Right cardiac atrium (tissue), 5 donors: ENCODE measurements at regions not wholly inside any gene's neighbourhood (a gene's known extent, or its start where the extent isn't known, plus 50 kb on each side); places are given as distances from the start of the nearest gene placed in this dataset.
"Not testable (repeated sequence)": the region's sequence is repeated elsewhere in the genome, so short reads cannot be mapped to it uniquely, and the experiment has no call there.

Source experiments
- ATAC-seq, 2 donors: fragments of 200-7000 bp; cut with Tn5 transposase; one replicate each; pipeline versions ENCODE4 v1.8.0 to v1.9.1; 2020; ENCODE audit warnings: moderate library complexity in 2 of 2, mild to moderate bottlenecking in 1 of 2
- DNase-seq, 3 donors: peaks; one replicate each; pipeline ENCODE4 v3.0.0-alpha.2; 2020
- H3K27ac ChIP-seq: one replicate; pipeline ENCODE4 v1.5.1; 2013; ENCODE audit warnings: mild to moderate bottlenecking, low read length, control low read depth, moderate library complexity
- H3K27me3 ChIP-seq: one replicate; pipeline ENCODE4 v1.6.1; 2013; ENCODE audit not compliant: control insufficient read depth, insufficient read depth
- H3K4me1 ChIP-seq: one replicate; pipeline ENCODE4 v1.6.1; 2013; ENCODE audit warnings: low read length; ENCODE audit not compliant: control insufficient read depth, insufficient read depth
- H3K4me3 ChIP-seq: one replicate; pipeline ENCODE4 v1.5.1; 2013; ENCODE audit warnings: low read length, control low read depth
- H3K9me3 ChIP-seq: one replicate; pipeline ENCODE4 v1.6.1; 2013; ENCODE audit warnings: low read length; ENCODE audit not compliant: control insufficient read depth
- WGBS: extraction: QIAGEN DNeasy Blood & Tissue Kit; methylation state at CpG from one replicate; pipeline ENCODE4 v1.1.7; 2013; 5-methylcytosine and 5-hydroxymethylcytosine counted together
- intact Hi-C, 4 donors: fragments of 100-400 bp; cut with DNase I; formaldehyde crosslinking; loops; one replicate each; pipeline versions ENCODE4 v1.11.0 to v1.14.0; 2022 to 2023
- donor health status: healthy with polysubstance abuse.
- donor health status: DM: no; HTN: yes; CAD: no.
- donor health status: DM: no; HTN: no; CAD: no.
- donor health status: DM: no; HTN: yes; CAD: no; lungs with severe emphysema.
- donor health status: DM: yes; HTN: yes; CAD: no.

DNA sequence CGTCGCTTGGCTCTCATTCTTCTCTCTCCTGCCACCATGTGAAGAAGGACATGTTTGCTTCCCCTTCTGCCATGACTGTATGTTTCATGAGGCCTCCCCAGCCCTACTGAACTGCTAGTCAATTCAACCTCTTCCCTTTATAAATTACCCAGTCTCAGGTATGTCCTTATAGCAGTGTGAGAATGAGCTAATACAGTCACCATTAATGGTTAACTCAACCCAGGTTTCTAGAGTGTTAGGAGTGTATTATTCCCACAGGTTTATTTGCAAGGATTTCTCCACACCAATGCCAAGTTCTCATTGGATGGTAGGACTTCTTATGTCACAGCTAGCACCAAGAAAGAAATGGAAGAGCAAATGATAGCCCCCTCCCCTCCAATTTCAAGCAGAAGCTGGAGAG lies 71.9 kb downstream of the DYNAP start:
- DNase-seq = no peak
- Histone ChIP-seq H3K4me1 (no peaks in the 10 kb centered on the region), H3K27me3 (no peaks in the 10 kb centered on the region), H3K9me3 (no peaks in the 10 kb centered on the region), H3K27ac (no peak overlapping the region), H3K4me3 (no peak overlapping the region)
- ATAC-seq = no peak
- 78% methylated on average over 2 of the region's 2 CpGs for WGBS
- intact Hi-C loops = no loop called here

DNA sequence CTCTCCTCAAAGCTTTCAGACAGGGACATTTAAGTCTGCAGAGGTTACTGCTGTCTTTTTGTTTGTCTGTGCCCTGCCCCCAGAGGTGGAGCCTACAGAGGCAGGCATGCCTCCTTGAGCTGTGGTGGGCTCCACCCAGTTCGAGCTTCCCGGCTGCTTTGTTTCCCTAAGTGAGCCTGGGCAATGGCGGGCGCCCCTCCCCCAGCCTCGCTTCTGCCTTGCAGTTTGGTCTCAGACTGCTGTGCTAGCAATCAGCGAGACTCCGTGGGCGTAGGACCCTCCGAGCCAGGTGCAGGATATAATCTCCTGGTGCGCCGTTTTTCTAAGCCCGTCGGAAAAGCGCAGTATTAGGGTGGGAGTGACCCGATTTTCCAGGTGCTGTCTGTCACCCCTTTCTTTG lies 78.7 kb downstream of the DYNAP start:
- H3K9me3 ChIP-seq, H3K27ac ChIP-seq, H3K4me3 ChIP-seq, ATAC-seq, H3K4me1 ChIP-seq, H3K27me3 ChIP-seq: not testable (repeated sequence)
- 93% methylated on average over 15 of the region's 15 CpGs for WGBS
- intact Hi-C loops = loop anchor here in 2 of 4 donors (10.0 kb wide), 2 partner anchors 225 to 275 kb away; no protein-coding TSS in a partner anchor
- DNase-seq = peak in 1 of 3 donors; percentile 22

DNA sequence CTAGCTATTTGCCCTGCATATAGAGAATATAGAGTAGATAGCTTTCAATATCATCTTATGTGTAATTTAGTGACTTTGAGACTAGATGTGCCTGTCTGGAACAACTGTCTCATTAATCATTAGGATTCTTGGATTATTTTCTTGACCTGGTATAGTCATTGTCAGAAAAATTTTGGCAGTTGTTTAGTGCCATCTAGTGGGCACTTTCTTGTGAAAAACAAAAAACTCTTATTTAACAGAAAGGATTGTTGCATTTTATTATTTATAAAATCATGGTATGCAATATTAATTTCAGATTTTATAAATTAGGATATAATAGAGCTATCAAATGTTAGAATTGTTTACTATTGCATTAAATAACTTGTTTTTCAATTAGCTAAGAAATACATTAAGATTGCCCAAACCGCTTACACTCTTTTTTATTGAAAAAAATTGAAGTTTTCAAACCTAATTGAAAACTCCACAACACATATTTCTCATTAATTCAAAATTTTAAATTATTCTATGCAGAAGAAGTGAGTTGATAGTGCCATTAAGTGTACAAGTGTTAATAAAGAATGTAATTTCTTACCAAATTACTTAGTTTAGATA lies 80.3 kb downstream of the DYNAP start:
- no peaks in the 10 kb centered on the region for H3K27me3 ChIP-seq
- DNase-seq = no peak
- no peak for ATAC-seq
- H3K27ac ChIP-seq = no peak overlapping the region
- no peaks in the 10 kb centered on the region for H3K4me1 ChIP-seq
- intact Hi-C loops = loop anchor here in 2 of 4 donors (10.0 kb wide), 2 partner anchors 227 to 277 kb away; no protein-coding TSS in a partner anchor
- H3K4me3 ChIP-seq = no peak overlapping the region
- 97% methylated on average over 1 of the region's 1 CpG for WGBS
- no peaks in the 10 kb centered on the region for H3K9me3 ChIP-seq

DNA sequence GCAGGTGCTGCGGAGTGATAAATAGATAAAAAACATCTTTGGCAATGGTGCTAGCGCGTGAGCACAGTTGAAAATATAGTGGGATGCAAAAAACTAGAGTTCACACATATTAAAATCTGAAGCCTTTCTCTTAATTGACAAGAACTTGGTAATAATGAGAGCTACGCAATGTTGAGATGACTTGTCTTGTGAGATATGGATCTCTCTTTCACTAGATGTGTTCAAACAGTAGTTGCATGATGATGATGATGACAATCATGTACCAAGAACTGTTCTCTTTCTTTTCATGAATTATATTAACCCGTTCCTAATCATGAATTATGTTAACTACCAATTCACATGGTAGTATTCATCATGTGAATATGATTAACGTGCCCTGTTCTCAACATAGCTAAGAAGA lies 81.1 kb downstream of the DYNAP start:
- Histone ChIP-seq H3K4me1 (no peaks in the 10 kb centered on the region), H3K27ac (no peak overlapping the region), H3K27me3 (no peaks in the 10 kb centered on the region), H3K4me3 (no peak overlapping the region), H3K9me3 (no peaks in the 10 kb centered on the region)
- DNase-seq (no peak), ATAC-seq (no peak)
- WGBS = 86% methylated on average over 6 of the region's 6 CpGs
- intact Hi-C loops = loop anchor here in 2 of 4 donors (10.0 kb wide), 2 partner anchors 227 to 277 kb away; no protein-coding TSS in a partner anchor

DNA sequence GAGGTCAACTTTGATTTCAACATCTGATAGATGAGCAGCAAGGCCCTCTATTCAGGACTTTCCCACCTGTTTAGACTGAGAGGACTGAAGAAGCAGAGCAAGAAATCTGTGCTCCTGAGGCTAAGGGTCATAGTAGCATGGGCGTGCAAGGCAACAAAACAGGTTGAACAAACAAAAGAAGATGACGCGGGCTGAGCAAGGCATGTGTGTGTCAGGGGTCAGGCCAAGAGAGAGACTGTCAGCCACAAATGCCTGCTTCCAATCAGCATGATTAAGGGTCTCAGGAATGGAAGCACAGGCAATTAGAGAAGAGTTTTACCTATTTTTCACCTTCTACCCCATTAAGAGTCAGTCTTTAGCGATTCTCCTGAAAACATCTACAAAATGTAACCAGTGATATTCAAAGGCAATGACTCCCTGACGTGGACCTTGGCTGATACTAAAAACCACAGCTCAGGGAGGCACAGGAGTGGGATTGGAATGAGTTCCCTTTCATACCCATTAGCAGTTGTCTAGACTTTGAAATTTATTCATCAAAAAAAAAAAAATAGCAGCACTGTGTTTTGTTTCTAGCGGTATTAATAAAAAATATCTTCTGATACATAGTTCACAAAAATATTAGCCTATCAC lies 81.9 kb downstream of the DYNAP start:
- Histone ChIP-seq H3K4me1 (no peaks in the 10 kb centered on the region), H3K27ac (no peak overlapping the region), H3K4me3 (no peak overlapping the region), H3K9me3 (no peaks in the 10 kb centered on the region), H3K27me3 (no peaks in the 10 kb centered on the region)
- intact Hi-C loops = loop anchor here in 2 of 4 donors (10.0 kb wide), 2 partner anchors 228 to 278 kb away; no protein-coding TSS in a partner anchor
- no peak for ATAC-seq
- DNase-seq = no peak
- 77% methylated on average over 6 of the region's 6 CpGs for WGBS

DNA sequence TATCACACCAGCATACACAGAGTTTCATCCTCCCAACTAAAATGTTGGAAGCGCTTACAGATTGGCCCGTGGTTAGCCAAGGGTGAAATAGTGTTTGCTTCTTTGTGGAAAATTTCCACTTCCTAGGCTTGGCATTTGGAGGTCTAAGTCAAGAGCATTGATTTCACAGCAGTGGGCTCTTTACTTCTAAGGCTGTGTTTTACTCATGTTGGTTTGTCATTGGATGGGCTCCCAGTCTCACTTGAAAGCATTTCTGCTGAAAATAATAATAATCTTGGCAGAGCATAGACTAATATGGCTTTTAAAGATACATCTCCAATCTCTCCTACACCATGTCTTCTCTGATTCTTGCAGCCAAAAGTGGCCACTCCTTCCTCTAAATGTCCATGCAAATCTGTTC lies 82.9 kb downstream of the DYNAP start:
- Histone ChIP-seq H3K4me1 (no peaks in the 10 kb centered on the region), H3K27ac (no peak overlapping the region), H3K4me3 (no peak overlapping the region), H3K9me3 (no peaks in the 10 kb centered on the region), H3K27me3 (no peaks in the 10 kb centered on the region)
- DNase-seq (no peak), ATAC-seq (no peak)
- intact Hi-C loops = loop anchor here in 2 of 4 donors (10.0 kb wide), 2 partner anchors 229 to 279 kb away; no protein-coding TSS in a partner anchor
- WGBS = 87% methylated on average over 2 of the region's 2 CpGs

DNA sequence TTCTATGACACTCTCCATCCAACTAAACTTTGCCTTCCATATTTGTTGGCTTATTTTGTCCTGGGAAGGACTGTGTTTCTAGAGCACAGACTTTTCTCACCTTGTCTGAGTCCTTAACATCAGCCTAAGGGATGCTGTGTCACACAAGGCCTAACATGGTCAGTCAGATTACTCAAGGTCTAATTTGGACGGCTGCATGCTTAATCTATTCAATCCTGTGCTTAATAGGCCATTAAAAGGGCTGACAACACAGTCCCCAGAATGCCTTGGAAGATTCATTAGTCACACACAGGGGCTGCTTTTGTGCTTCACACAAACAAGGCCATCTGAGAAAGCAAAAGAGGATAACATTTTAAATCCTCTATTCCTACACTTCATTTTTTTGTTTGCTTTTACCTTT lies 84.0 kb downstream of the DYNAP start:
- Histone ChIP-seq H3K4me1 (no peaks in the 10 kb centered on the region), H3K9me3 (no peaks in the 10 kb centered on the region), H3K27ac (no peak overlapping the region), H3K27me3 (no peaks in the 10 kb centered on the region), H3K4me3 (no peak overlapping the region)
- DNase-seq = no peak
- intact Hi-C loops = loop anchor here in 2 of 4 donors (5.0 to 10.0 kb wide), 3 partner anchors 230 to 302 kb away; no protein-coding TSS in a partner anchor
- no peak for ATAC-seq
- 51% methylated on average over 1 of the region's 1 CpG for WGBS

DNA sequence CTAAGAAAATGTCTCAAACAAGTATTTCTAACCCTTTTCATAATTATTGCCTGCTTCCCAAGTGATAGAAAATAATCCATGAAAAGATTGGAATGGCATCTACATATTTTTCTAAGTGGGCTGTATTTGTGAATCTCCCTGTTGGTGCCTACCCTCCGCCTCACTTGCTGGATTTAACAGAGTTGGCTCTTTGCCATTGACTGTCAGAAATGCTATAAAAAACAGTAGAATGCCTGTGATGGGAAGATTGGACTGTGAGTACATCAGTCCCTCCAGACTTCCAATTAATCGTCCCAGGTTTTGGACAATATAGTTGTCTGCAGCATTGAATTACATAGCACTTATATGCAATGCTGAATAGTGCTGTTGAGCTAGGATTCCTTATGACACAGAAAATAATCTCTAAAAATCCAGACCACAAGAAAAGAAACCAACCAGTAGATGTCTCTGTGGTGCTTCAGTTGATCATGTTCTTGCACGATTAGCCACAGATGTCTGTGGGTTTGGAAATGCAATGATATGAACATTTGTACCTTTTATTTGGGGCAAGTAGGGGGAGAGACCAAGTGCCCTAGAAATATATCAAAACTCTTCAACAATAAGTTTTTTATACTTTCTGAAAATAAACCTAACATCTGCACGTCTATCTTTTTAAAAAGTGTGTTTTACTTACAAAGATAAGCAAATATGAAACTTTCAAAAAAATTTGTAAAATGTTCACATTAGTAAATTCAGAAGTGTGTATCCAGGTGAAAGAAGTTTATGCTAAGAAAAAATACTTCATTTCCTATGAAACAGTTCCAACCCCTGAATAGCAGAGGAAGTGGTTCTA lies 88.5 kb downstream of the DYNAP start:
- DNase-seq = no peak
- ATAC-seq = peak in 1 of 2 donors; percentile 51
- Histone ChIP-seq H3K9me3 (no peaks in the 10 kb centered on the region), H3K4me1 (no peaks in the 10 kb centered on the region), H3K4me3 (no peak overlapping the region), H3K27ac (no peak overlapping the region), H3K27me3 (no peaks in the 10 kb centered on the region)
- intact Hi-C loops = loop anchor here in 3 of 4 donors (5.0 to 10.0 kb wide), 5 partner anchors 235 to 305 kb away; no protein-coding TSS in a partner anchor
- WGBS = 35% methylated on average over 4 of the region's 4 CpGs

DNA sequence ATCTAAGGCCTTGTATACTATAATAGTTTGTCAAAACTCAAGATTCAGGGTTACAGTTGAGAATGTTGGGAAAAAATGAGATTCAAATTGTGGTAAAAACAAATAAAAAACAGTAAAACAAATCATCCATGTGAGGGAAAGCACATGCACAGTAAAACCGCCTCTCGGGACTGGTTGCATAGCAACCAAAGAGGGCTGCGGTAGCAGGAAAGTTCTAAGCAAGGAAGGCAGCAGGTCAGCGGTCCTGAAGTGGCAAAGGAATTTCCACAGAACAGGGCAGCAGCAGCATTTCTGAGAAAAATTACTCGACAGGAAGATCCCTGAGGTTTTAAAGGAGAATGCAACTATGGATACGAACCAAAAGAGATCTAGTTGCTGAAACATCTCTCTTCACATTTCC lies 93.7 kb downstream of the DYNAP start:
- H3K27me3 ChIP-seq = no peaks in the 10 kb centered on the region
- no peak for ATAC-seq
- H3K4me3 ChIP-seq = no peak overlapping the region
- intact Hi-C loops = loop anchor here in 2 of 4 donors (5.0 to 10.0 kb wide), 2 partner anchors 298 to 300 kb away; no protein-coding TSS in a partner anchor
- no peaks in the 10 kb centered on the region for H3K9me3 ChIP-seq
- H3K4me1 ChIP-seq = no peaks in the 10 kb centered on the region
- 23% methylated on average over 6 of the region's 6 CpGs for WGBS
- peak in 2 of 3 donors; percentile 15 to 66 for DNase-seq
- H3K27ac ChIP-seq = no peak overlapping the region

DNA sequence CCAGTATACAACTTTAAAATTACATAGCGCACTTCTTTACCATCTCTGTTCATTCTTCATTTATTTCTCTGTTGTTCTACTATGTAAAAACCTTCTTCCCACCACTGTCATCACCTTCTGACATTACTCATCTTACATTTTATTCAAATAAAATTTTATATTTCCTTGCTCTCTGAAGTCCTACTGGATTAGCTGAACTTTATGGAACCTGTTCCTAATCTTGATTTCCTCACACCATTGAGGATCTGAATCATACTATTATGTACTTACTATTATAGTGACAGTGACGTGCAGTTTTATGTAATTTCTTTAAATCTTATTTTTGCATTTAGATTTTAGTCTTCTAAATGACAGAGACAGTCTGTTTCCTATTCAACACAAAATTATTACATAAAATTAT lies 98.3 kb downstream of the DYNAP start:
- intact Hi-C loops = loop anchor here in 1 of 4 donors (10.0 kb wide), 1 partner anchor 295 kb away; no protein-coding TSS in a partner anchor

DNA sequence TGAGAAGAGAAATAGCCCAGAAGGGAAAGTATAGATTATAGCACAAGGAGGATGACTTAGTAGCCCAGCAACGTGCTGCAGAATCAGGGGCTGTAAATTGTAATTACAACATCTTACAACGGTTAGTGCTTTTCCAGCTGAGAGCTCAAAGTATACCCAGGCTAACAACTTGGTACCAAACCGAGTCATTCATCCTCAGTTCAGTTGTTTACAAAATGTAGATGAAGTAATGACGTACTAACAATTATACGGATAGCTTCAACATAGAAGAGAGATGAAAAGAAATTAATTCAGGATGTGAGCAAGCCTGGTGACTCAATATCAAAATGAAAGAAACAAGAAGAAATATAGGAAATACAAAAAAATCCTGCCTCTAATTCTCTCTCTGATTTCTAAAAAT lies 99.2 kb downstream of the DYNAP start:
- Histone ChIP-seq H3K4me3 (no peak overlapping the region), H3K4me1 (no peaks in the 10 kb centered on the region), H3K9me3 (no peaks in the 10 kb centered on the region), H3K27ac (no peak overlapping the region), H3K27me3 (no peaks in the 10 kb centered on the region)
- no peak for ATAC-seq
- DNase-seq = no peak
- 64% methylated on average over 5 of the region's 5 CpGs for WGBS
- intact Hi-C loops = no loop called here

More for the DNA sequence above, 98.3 kb downstream of the DYNAP start:
- Histone ChIP-seq H3K27ac (no peak overlapping the region), H3K4me3 (no peak overlapping the region), H3K4me1 (no peaks in the 10 kb centered on the region), H3K9me3 (no peaks in the 10 kb centered on the region), H3K27me3 (no peaks in the 10 kb centered on the region)
- ATAC-seq (no peak), DNase-seq (no peak)
- 91% methylated on average over 2 of the region's 2 CpGs for WGBS
